ENCODE measurements at regions not wholly inside any gene's neighbourhood (a gene's known extent, or its start where the extent isn't known, plus 50 kb on each side); places are given as distances from the start of the nearest gene placed in this dataset.

DNA sequence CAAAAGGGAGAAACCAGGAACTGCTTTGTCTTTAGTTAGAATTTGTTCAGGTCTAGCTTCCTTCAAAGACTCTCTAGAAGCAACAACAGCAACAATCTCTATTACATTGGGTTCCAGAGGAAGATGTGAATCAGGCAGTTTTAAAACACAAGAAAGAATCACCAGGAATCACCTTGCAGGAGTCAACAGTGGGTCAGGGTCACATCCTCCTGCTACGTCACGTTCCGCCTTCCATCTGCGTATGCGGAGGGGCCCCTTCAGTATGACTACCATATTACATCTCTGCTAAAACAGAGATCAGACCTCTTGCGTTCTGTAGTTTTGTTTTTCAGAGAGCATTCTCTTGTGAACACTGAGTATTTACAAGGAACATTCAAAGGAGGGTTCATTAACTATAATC lies 147.8 kb upstream of the STARD13 start:
- Histone ChIP-seq H3K4me3 (ENCODE audit: control extremely low read depth in 1 of 5, extremely low read depth in 1 of 5, insufficient read depth in 1 of 5, low read depth in 2 of 5, low read length in 4 of 5) (no peak overlapping the region), H3K27ac (ENCODE audit: low read length in 2 of 2) (no peak overlapping the region), H2AFZ (ENCODE audit: insufficient read depth, low read depth, low read length, poor library complexity, severe bottlenecking) (no peak overlapping the region), H3K4me1 (ENCODE audit: control insufficient read depth in 2 of 2, insufficient read depth in 2 of 2, low read length in 2 of 2) (no peaks in the 10 kb centered on the region), H3K36me3 (replicated peaks in 1 of 2; ENCODE audit: control extremely low read depth in 1 of 2, control insufficient read depth in 1 of 2, extremely low read depth in 1 of 2, insufficient read depth in 2 of 2, low read length in 1 of 2) (no peaks in the 10 kb centered on the region), H3K9me3 (ENCODE audit: control extremely low read depth in 1 of 3, control insufficient read depth in 2 of 3, insufficient read depth in 1 of 3, low read length in 2 of 3) (peaks cover 0 to 2% (median 0%) of the 10 kb centered on the region in 3 donors), H3K79me2 (ENCODE audit: control insufficient read depth, insufficient read depth, low read length) (no peaks in the 10 kb centered on the region), H3K4me2 (replicated peaks; ENCODE audit: low read depth, low read length, poor library complexity, severe bottlenecking) (no peak overlapping the region), H3K9ac (ENCODE audit: low read length) (no peak overlapping the region), H3K27me3 (replicated peaks in 1 of 4; ENCODE audit: control extremely low read depth in 1 of 4, control insufficient read depth in 3 of 4, insufficient read depth in 4 of 4, low read length in 3 of 4) (peaks cover 0 to 3% (median 0%) of the 10 kb centered on the region in 4 experiments), H4K20me1 (ENCODE audit: control insufficient read depth, insufficient read depth, low read length, poor library complexity, severe bottlenecking) (no peaks in the 10 kb centered on the region)
- Mint-ChIP-seq H3K27me3 (peaks cover 3% of the 10 kb centered on the region), H3K4me1 (no peaks in the 10 kb centered on the region), H3K27ac (no peak overlapping the region), H3K4me3 (no peak overlapping the region), H3K9me3 (ENCODE audit: insufficient read depth) (peaks cover 2% of the 10 kb centered on the region)
- CTCF ChIA-PET = no interaction called here
- intact Hi-C loops (cut with micrococcal nuclease) = no loop called here
- TF ChIP-seq, protein P1, sequence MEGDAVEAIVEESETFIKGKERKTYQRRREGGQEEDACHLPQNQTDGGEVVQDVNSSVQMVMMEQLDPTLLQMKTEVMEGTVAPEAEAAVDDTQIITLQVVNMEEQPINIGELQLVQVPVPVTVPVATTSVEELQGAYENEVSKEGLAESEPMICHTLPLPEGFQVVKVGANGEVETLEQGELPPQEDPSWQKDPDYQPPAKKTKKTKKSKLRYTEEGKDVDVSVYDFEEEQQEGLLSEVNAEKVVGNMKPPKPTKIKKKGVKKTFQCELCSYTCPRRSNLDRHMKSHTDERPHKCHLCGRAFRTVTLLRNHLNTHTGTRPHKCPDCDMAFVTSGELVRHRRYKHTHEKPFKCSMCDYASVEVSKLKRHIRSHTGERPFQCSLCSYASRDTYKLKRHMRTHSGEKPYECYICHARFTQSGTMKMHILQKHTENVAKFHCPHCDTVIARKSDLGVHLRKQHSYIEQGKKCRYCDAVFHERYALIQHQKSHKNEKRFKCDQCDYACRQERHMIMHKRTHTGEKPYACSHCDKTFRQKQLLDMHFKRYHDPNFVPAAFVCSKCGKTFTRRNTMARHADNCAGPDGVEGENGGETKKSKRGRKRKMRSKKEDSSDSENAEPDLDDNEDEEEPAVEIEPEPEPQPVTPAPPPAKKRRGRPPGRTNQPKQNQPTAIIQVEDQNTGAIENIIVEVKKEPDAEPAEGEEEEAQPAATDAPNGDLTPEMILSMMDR (IDR thresholded peaks at IDR 0.05) = no peak
- no peak for TF ChIP-seq EZH2 (IDR thresholded peaks at IDR 0.05; ENCODE audit: borderline replicate concordance, insufficient read depth, low read depth, low read length, poor library complexity, severe bottlenecking)
- DNase-seq (no peak), ATAC-seq (ENCODE audit: low read depth) (no peak)
- POLR2A ChIA-PET = no interaction called here
- WGBS (ENCODE audit: insufficient coverage) = 100% methylated on average over 4 of the region's 6 CpGs

DNA sequence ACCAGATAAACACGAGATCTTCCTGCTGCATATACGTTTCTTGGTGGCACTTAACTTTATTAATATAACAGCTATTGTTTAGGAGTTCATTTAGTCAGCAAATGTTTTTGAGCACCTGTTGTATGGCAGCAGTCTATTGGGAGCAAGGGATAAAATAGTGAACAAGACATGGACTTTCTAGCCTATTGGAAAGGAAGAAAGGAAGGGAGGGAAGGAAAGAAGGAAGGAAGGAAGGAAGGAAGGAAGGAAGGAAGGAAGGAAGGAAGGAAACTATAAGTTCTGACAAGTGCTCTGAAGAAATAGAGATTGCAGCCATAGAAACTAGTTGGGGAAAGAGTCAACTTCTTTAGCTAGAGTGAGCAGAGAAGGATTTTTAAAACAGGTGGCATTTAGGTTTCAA lies 149.1 kb upstream of the STARD13 start:
- Histone ChIP-seq H3K4me1 (ENCODE audit: control insufficient read depth in 2 of 2, insufficient read depth in 2 of 2, low read length in 2 of 2) (no peaks in the 10 kb centered on the region), H3K79me2 (ENCODE audit: control insufficient read depth, insufficient read depth, low read length) (no peaks in the 10 kb centered on the region), H2AFZ (ENCODE audit: insufficient read depth, low read depth, low read length, poor library complexity, severe bottlenecking) (no peak overlapping the region), H3K27me3 (replicated peaks in 1 of 4; ENCODE audit: control extremely low read depth in 1 of 4, control insufficient read depth in 3 of 4, insufficient read depth in 4 of 4, low read length in 3 of 4) (peaks cover 0 to 3% (median 0%) of the 10 kb centered on the region in 4 experiments), H3K9ac (ENCODE audit: low read length) (no peak overlapping the region), H3K27ac (ENCODE audit: low read length in 2 of 2) (no peak overlapping the region), H4K20me1 (ENCODE audit: control insufficient read depth, insufficient read depth, low read length, poor library complexity, severe bottlenecking) (no peaks in the 10 kb centered on the region), H3K4me3 (ENCODE audit: control extremely low read depth in 1 of 5, extremely low read depth in 1 of 5, insufficient read depth in 1 of 5, low read depth in 2 of 5, low read length in 4 of 5) (no peak overlapping the region), H3K36me3 (replicated peaks in 1 of 2; ENCODE audit: control extremely low read depth in 1 of 2, control insufficient read depth in 1 of 2, extremely low read depth in 1 of 2, insufficient read depth in 2 of 2, low read length in 1 of 2) (no peaks in the 10 kb centered on the region), H3K4me2 (replicated peaks; ENCODE audit: low read depth, low read length, poor library complexity, severe bottlenecking) (no peak overlapping the region), H3K9me3 (ENCODE audit: control extremely low read depth in 1 of 3, control insufficient read depth in 2 of 3, insufficient read depth in 1 of 3, low read length in 2 of 3) (no peaks in the 10 kb centered on the region)
- ChIA-PET CTCF (no interaction called here), POLR2A (interaction anchor here (0.6 kb wide), 1 partner anchor 73 kb away, joined by 3 read pairs; no protein-coding TSS in a partner anchor)
- WGBS (ENCODE audit: insufficient coverage) = no CpG with 5 or more reads among the region's 2 CpGs
- Mint-ChIP-seq H3K27me3 (no peaks in the 10 kb centered on the region), H3K4me3 (no peak overlapping the region), H3K4me1 (no peaks in the 10 kb centered on the region), H3K9me3 (ENCODE audit: insufficient read depth) (no peaks in the 10 kb centered on the region), H3K27ac (no peak overlapping the region)
- intact Hi-C loops (cut with micrococcal nuclease) = no loop called here
- no peak for ATAC-seq (ENCODE audit: low read depth)
- no peak for DNase-seq
- no peak for TF ChIP-seq EZH2 (IDR thresholded peaks at IDR 0.05; ENCODE audit: borderline replicate concordance, insufficient read depth, low read depth, low read length, poor library complexity, severe bottlenecking)
- TF ChIP-seq, protein P1 (IDR thresholded peaks at IDR 0.05) = no peak

All from B cell (primary cell).